Left colon (tissue), 2 donors: ENCODE measurements at regions not wholly inside any gene's neighbourhood (a gene's known extent, or its start where the extent isn't known, plus 50 kb on each side); places are given as distances from the start of the nearest gene placed in this dataset.
A peak's percentile ranks its signal among the peaks of the same experiment; 100 is the strongest.
"Not testable (repeated sequence)": the region's sequence is repeated elsewhere in the genome, so short reads cannot be mapped to it uniquely, and the experiment has no call there.

Experiments
- ATAC-seq: fragments of 200-7000 bp; cut with Tn5 transposase; one replicate; pipeline ENCODE4 v1.9.1; 2020; ENCODE audit warnings: mild to moderate bottlenecking, moderate library complexity
- DNase-seq, 2 donors: peaks; one replicate each; pipeline ENCODE4 v3.0.0-alpha.2; 2020
- intact Hi-C, 2 donors: fragments of 100-400 bp; cut with DNase I in 1 of 2; cut with micrococcal nuclease in 1 of 2; formaldehyde crosslinking; loops; one replicate each; pipeline versions ENCODE4 v1.11.2 to v1.14.0; 2022; cut with DNase I, micrococcal nuclease
- donor health status: DM: no; HTN: no; CAD: no.
- donor health status: DM: yes; HTN: yes; CAD: no.

DNA sequence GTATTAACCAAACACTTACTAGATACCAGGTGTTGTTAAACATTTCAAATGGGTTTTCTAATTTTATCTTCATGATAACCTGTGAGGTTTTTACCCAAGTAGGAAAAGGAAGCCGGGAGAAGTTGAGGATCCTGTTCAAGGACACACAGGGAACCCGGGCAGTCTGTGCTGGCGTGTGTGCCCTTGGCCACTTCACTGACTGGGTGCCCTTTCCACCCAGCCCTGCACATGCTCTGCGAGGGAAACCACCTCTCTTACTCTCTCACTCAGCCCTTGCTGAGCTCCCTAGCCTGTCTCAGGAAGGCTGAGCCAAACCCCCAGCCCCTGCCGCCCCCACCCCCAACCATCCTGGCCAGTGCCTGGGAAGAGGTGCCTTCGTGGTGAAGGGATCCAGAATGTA is 51.8 kb downstream of the TEX44 start:
- intact Hi-C loops: no loop called here
- no peak for ATAC-seq
- no peak for DNase-seq

DNA sequence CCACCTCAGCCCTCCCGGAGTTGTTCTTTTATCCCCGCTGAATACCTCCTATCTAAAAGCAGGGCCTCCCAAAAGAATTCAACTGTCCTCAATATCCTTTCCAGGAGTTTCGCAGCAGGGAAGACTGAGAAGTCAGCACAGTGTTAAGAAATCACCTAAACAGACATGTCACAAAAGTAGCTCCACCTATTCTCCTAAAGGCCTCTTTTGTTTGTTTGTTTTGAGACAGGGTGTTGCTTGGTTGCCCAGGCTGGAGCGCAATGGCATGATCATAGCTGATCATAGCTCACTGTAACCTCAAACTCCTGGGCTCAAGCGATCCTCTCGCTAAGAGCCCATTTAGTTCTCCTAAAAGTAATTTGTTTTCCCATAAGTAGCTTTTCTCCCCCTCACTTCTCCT is 53.8 kb downstream of the TEX44 start:
- no peak for DNase-seq
- ATAC-seq: peak; percentile 27

GRCh38 chr2:231648579-231649174 is 56.0 kb downstream of the TEX44 start:
- ATAC-seq: peak; percentile 94

More for the DNA sequence above, 53.8 kb downstream of the TEX44 start:
- intact Hi-C loops: no loop called here

DNA sequence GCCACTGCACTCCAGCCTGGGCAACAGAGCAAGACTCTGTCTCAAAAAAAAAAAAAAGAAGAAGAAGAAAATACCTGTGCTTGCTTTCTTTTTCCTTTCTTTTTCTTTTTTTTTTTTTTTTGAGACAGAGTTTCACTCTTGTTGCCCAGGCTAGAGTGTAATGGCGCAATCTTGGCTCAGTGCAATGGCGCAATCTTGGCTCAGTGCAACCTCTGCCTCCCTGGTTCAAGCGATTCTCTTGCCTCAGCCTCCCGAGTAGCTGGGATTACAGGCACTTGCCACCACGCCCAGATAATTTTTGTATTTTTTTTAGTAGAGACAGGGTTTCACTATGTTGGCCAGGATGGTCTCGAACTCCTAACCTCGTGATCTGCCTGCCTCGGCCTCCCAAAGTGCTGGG is 56.8 kb upstream of the PTMA start:
- ATAC-seq, intact Hi-C loops, DNase-seq: not testable (repeated sequence)

More at GRCh38 chr2:231648579-231649174, 56.0 kb downstream of the TEX44 start:
- intact Hi-C loops: no loop called here
- DNase-seq: peak; percentile 85 to 89

DNA sequence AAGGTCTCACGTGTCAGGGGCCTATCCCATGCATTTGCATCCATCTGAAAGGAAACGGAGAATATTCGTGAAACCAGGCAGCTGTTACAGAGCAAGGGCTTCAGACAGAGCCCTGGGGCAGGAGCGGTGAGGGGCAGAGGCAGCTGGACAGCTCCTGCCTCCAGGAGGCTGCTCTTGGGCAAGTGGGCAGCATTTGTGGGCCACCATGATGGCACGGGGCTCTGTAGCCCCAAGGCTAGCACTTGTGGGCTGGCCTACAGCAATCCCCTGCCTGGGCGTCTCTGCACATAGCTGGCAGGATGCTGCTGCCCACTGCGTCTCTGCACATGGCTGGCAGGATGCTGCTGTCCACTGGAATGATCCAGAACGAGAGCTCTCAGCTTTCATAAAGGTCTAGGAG is 52.8 kb upstream of the PTMA start:
- DNase-seq: no peak
- ATAC-seq: no peak
- intact Hi-C loops: no loop called here

DNA sequence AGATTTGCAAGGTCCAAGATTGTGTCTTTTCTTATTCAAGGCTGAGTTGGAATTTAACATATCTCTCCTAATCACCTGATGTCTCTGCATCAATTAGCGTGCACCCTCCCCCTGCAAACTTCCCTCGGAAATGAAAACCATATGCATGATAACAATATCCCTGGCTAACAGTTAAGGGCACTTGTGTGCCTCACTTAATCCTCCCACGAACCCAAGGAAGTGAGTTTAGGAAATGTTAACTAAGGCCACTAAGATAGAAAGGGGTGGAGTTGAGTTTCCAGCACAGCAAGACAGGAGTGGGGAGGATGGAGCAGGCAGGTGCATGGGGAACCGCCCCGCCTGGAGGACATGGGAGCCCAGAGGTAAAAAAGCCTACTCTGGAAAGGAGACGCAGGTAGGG is 52.4 kb upstream of the PTMA start:
- intact Hi-C loops: no loop called here
- DNase-seq: peak; percentile 49 to 50
- ATAC-seq: peak; percentile 28
